HEK293 (cell line): ENCODE measurements at regions not wholly inside any gene's neighbourhood (a gene's known extent, or its start where the extent isn't known, plus 50 kb on each side); places are given as distances from the start of the nearest gene placed in this dataset.
A peak's percentile ranks its signal among the peaks of the same experiment; 100 is the strongest.

Experiments
- CTCF ChIA-PET: fragments of 350-600 bp; formaldehyde crosslinking; extraction: SDS; loops from one replicate; lab custom pipeline; 2021; ENCODE audit warnings: antibody characterized with exemption; lab: Yijun Ruan, JAX
- POLR2A ChIA-PET: fragments of 300-600 bp; formaldehyde crosslinking; extraction: SDS; loops from one replicate; lab custom pipeline; 2020; ENCODE audit warnings: antibody characterized with exemption, inconsistent platforms; lab: Yijun Ruan, JAX
- H3K27ac ChIP-seq: fragments of 200-500 bp; sonication (Bioruptor generic); 2 replicates; pipeline ENCODE4 v1.5.1; 2014; ENCODE audit warnings: low read depth, low read length, control low read depth, inconsistent platforms; ENCODE audit errors: extremely low read depth
- H3K36me3 ChIP-seq, 2 experiments: fragments of 200-500 bp in 1 of 2; sonication (Bioruptor generic) in 1 of 2; 1 replicate in 1 of 2; 2 replicates in 1 of 2; pipeline ENCODE4 v1.5.1; 2014 to 2017; ENCODE audit warnings: inconsistent platforms in 2 of 2, low read length in 2 of 2; ENCODE audit not compliant: control insufficient read depth in 2 of 2, insufficient read depth in 1 of 2
- H3K4me1 ChIP-seq: fragments of 200-500 bp; sonication (Bioruptor generic); 2 replicates; pipeline ENCODE4 v1.5.1; 2014; ENCODE audit warnings: mild to moderate bottlenecking, low read length, inconsistent platforms; ENCODE audit not compliant: control insufficient read depth, insufficient read depth
- H3K4me3 ChIP-seq: 2 replicates; pipeline ENCODE4 v1.5.1; 2011; ENCODE audit warnings: low read depth, mild to moderate bottlenecking, control low read depth, low read length, moderate library complexity
- H3K9me3 ChIP-seq: fragments of 200-500 bp; sonication (Bioruptor generic); 2 replicates; pipeline ENCODE4 v1.5.1; 2014; ENCODE audit warnings: low read depth, low read length, inconsistent platforms; ENCODE audit not compliant: control insufficient read depth, insufficient read depth
- GLI2 ChIP-seq: fragments of 450-650 bp; formaldehyde crosslinking; IDR thresholded peaks from 2 replicates; pipeline ENCODE4; 2017; ENCODE audit warnings: missing biosample characterization, missing genetic modification characterization, low read depth, borderline replicate concordance
- KLF10 ChIP-seq: fragments of 450-650 bp; IDR thresholded peaks from 2 replicates; pipeline ENCODE4 v1.5.1; 2018; ENCODE audit warnings: missing biosample characterization, mild to moderate bottlenecking, missing genetic modification characterization
- KLF8 ChIP-seq: fragments of 450-650 bp; formaldehyde crosslinking; IDR thresholded peaks from 2 replicates; pipeline ENCODE4 v1.5.1; 2016; ENCODE audit warnings: missing biosample characterization, missing genetic modification characterization
- PRDM1 ChIP-seq: fragments of 450-650 bp; formaldehyde crosslinking; IDR thresholded peaks from 2 replicates; pipeline ENCODE4; 2016; ENCODE audit warnings: missing biosample characterization, missing genetic modification characterization
- PRDM10 ChIP-seq: fragments of 450-650 bp; formaldehyde crosslinking; IDR thresholded peaks from 2 replicates; pipeline ENCODE4 v1.5.1; 2016; ENCODE audit warnings: missing biosample characterization, missing genetic modification characterization
- SCRT2 ChIP-seq: fragments of 450-650 bp; formaldehyde crosslinking; IDR thresholded peaks from 2 replicates; pipeline ENCODE4 v1.5.1; 2016; ENCODE audit warnings: missing biosample characterization, missing genetic modification characterization
- ZBTB10 ChIP-seq: fragments of 450-650 bp; formaldehyde crosslinking; IDR thresholded peaks from 2 replicates; pipeline ENCODE4 v1.5.1; 2016; ENCODE audit warnings: missing biosample characterization, missing genetic modification characterization
- ZBTB20 ChIP-seq: fragments of 450-650 bp; formaldehyde crosslinking; IDR thresholded peaks from 2 replicates; pipeline ENCODE4 v1.5.1; 2016; ENCODE audit warnings: missing biosample characterization, missing genetic modification characterization
- ZNF155 ChIP-seq: fragments of 450-650 bp; formaldehyde crosslinking; IDR thresholded peaks from 2 replicates; pipeline ENCODE4 v1.5.1; 2016; ENCODE audit warnings: missing biosample characterization, missing genetic modification characterization
- ZNF266 ChIP-seq: fragments of 450-650 bp; formaldehyde crosslinking; IDR thresholded peaks from 2 replicates; pipeline ENCODE4 v1.5.1; 2016; ENCODE audit warnings: missing biosample characterization, missing genetic modification characterization, low read depth
- ZNF350 ChIP-seq: fragments of 450-650 bp; formaldehyde crosslinking; IDR thresholded peaks from 2 replicates; pipeline ENCODE4 v1.5.0; 2017; ENCODE audit warnings: missing biosample characterization, mild to moderate bottlenecking, missing genetic modification characterization
- ZNF37A ChIP-seq: fragments of 450-650 bp; IDR thresholded peaks from 2 replicates; pipeline ENCODE4 v1.5.1; 2018; ENCODE audit warnings: missing biosample characterization, missing genetic modification characterization
- ZNF48 ChIP-seq: fragments of 450-650 bp; formaldehyde crosslinking; IDR thresholded peaks from 2 replicates; pipeline ENCODE4 v1.5.1; 2016; ENCODE audit warnings: missing biosample characterization, missing genetic modification characterization
- ZNF501 ChIP-seq: fragments of 450-650 bp; formaldehyde crosslinking; IDR thresholded peaks from 2 replicates; pipeline ENCODE4 v1.5.1; 2016; ENCODE audit warnings: missing biosample characterization, missing genetic modification characterization
- ZNF544 ChIP-seq: fragments of 450-650 bp; formaldehyde crosslinking; IDR thresholded peaks from 2 replicates; pipeline ENCODE4 v1.5.0; 2017; ENCODE audit warnings: missing biosample characterization, missing genetic modification characterization
- ZNF585B ChIP-seq: fragments of 450-650 bp; formaldehyde crosslinking; IDR thresholded peaks from 2 replicates; pipeline ENCODE4 v1.5.1; 2016; ENCODE audit warnings: missing biosample characterization, missing genetic modification characterization
- ZNF654 ChIP-seq: fragments of 450-650 bp; formaldehyde crosslinking; IDR thresholded peaks from 2 replicates; pipeline ENCODE4 v1.5.1; 2016; ENCODE audit warnings: low read depth, missing biosample characterization, missing genetic modification characterization
- ZNF768 ChIP-seq: fragments of 450-650 bp; formaldehyde crosslinking; IDR thresholded peaks from 2 replicates; pipeline ENCODE4 v1.5.1; 2018; ENCODE audit warnings: missing biosample characterization, mild to moderate bottlenecking, missing genetic modification characterization
- TF ChIP-seq, protein P1 (sequence below): fragments of 450-650 bp; formaldehyde crosslinking; IDR thresholded peaks from 2 replicates; pipeline ENCODE4 v1.5.1; 2016; ENCODE audit warnings: missing biosample characterization, missing genetic modification characterization
- TF ChIP-seq, protein P2 (sequence below): fragments of 450-650 bp; formaldehyde crosslinking; IDR thresholded peaks from 2 replicates; pipeline ENCODE4 v1.5.1; 2016; ENCODE audit warnings: missing biosample characterization, missing genetic modification characterization

GRCh38 chr17:68778726-68779125, 176.5 kb downstream of the ABCA8 start:
- TF ChIP-seq KLF8 = no peak
- no peak for TF ChIP-seq ZNF37A (tag by site-specific recombination)
- TF ChIP-seq ZBTB20 (tag by site-specific recombination) = no peak
- no peak for TF ChIP-seq SCRT2 (tag by site-specific recombination)
- TF ChIP-seq ZNF544 (tag by site-specific recombination) = no peak
- TF ChIP-seq ZNF48 (tag by site-specific recombination) = no peak
- TF ChIP-seq ZNF501 (tag by site-specific recombination) = no peak
- no peak for TF ChIP-seq PRDM10 (tag by site-specific recombination)
- TF ChIP-seq ZBTB10 (tag by site-specific recombination) = no peak
- no peak for TF ChIP-seq ZNF585B (tag by site-specific recombination)
- no peak for TF ChIP-seq GLI2 (tag by site-specific recombination)
- no peak for TF ChIP-seq ZNF266 (tag by site-specific recombination)
- no peak for TF ChIP-seq ZNF768 (tag by site-specific recombination)
- H3K4me1 ChIP-seq = no peaks in the 10 kb centered on the region
- ChIA-PET CTCF (interaction anchor here (0.6 to 6.7 kb wide), 12 partner anchors 15 to 526 kb away, joined by 3 to 72 read pairs (median 4); no protein-coding TSS in a partner anchor), POLR2A (no interaction called here)
- H3K4me3 ChIP-seq = no peak overlapping the region
- H3K9me3 ChIP-seq = no peaks in the 10 kb centered on the region
- H3K36me3 ChIP-seq = no peaks in the 10 kb centered on the region
- H3K27ac ChIP-seq = no peak overlapping the region

GRCh38 chr17:68777856-68778694, 176.9 kb upstream of the FAM20A start:
- H3K4me1 ChIP-seq = no peaks in the 10 kb centered on the region
- POLR2A ChIA-PET = no interaction called here
- no peaks in the 10 kb centered on the region for H3K9me3 ChIP-seq
- H3K27ac ChIP-seq = no peak overlapping the region
- H3K4me3 ChIP-seq = no peak overlapping the region
- no peak for TF ChIP-seq ZNF155 (tag by site-specific recombination)
- CTCF ChIA-PET = interaction anchor here (0.6 to 6.7 kb wide), 19 partner anchors 9 to 527 kb away, joined by 3 to 72 read pairs (median 4); no protein-coding TSS in a partner anchor
- no peaks in the 10 kb centered on the region for H3K36me3 ChIP-seq

DNA sequence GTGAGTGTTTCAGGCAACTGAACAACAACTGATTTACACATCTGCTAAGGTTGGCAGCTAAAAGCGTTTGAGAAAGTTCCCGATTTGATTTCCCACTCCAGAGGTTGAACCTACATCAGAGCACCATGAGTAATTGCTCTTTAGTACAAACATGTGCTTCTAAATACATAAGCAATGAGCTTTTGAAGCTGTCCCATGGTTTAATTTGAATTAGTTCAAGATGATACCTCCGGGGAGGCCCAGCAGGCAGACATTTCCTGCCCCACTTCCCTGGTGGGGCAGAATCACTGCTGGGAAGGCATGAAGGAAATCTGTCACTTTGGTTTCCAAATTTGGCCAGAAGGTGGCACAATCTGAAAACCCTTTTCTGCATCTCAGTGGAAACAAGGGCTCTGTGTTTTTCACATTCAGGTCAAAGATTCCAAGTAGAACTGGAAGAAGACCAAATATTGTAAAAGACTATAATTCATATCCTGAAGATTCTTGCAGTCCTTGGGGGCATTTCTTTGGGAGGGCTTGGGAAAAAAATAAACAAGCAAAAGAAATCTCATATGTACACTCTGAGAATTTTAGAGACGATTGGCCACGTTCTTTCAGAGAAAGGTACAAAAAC, 176.2 kb upstream of the FAM20A start:
- Histone ChIP-seq H3K4me3 (no peak overlapping the region), H3K9me3 (no peaks in the 10 kb centered on the region), H3K27ac (no peak overlapping the region), H3K36me3 (no peaks in the 10 kb centered on the region), H3K4me1 (no peaks in the 10 kb centered on the region)
- POLR2A ChIA-PET = no interaction called here
- CTCF ChIA-PET = interaction anchor here (0.5 to 6.7 kb wide), 26 partner anchors 8 to 479 kb away, joined by 3 to 72 read pairs (median 4); no protein-coding TSS in a partner anchor
- TF ChIP-seq PRDM1 (tag by site-specific recombination) (no peak), KLF10 (tag by site-specific recombination) (no peak), ZNF654 (peak; percentile 82), ZNF350 (tag by site-specific recombination) (no peak)
- TF ChIP-seq, protein P1, sequence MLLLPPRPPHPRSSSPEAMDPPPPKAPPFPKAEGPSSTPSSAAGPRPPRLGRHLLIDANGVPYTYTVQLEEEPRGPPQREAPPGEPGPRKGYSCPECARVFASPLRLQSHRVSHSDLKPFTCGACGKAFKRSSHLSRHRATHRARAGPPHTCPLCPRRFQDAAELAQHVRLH (tag by site-specific recombination) = no peak
- TF ChIP-seq, protein P2, sequence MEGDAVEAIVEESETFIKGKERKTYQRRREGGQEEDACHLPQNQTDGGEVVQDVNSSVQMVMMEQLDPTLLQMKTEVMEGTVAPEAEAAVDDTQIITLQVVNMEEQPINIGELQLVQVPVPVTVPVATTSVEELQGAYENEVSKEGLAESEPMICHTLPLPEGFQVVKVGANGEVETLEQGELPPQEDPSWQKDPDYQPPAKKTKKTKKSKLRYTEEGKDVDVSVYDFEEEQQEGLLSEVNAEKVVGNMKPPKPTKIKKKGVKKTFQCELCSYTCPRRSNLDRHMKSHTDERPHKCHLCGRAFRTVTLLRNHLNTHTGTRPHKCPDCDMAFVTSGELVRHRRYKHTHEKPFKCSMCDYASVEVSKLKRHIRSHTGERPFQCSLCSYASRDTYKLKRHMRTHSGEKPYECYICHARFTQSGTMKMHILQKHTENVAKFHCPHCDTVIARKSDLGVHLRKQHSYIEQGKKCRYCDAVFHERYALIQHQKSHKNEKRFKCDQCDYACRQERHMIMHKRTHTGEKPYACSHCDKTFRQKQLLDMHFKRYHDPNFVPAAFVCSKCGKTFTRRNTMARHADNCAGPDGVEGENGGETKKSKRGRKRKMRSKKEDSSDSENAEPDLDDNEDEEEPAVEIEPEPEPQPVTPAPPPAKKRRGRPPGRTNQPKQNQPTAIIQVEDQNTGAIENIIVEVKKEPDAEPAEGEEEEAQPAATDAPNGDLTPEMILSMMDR = peak; percentile 55
